ENCODE measurements at regions not wholly inside any gene's neighbourhood (a gene's known extent, or its start where the extent isn't known, plus 50 kb on each side); places are given as distances from the start of the nearest gene placed in this dataset.

DNA sequence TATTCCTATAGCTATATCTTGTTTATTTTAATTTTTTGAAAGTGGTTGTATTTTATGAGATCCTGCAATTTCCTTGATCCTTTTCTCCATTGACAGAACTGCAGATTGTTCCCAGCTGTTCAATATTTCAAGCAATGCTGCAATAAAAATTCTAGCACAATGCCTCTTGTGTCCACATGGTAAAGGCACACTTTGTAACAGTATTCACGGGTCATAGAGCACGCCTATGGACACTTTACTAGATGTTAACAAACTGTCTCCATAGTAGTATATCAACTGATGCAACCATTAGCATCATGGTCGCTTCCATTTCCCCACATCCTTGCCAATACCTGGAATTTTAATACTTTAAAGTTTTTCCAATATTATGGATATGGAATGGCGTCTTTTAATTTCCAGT is 123.9 kb upstream of the FZD8 start:
- Histone ChIP-seq H3K27me3 (ENCODE audit: control insufficient read depth, insufficient read depth, low read length) (no peaks in the 10 kb centered on the region), H3K9me3 (ENCODE audit: control insufficient read depth, low read length) (no peaks in the 10 kb centered on the region), H3K79me2 (no peaks in the 10 kb centered on the region), H3K27ac (no peak overlapping the region), H3K9ac (no peak overlapping the region), H3K4me1 (no peaks in the 10 kb centered on the region), H3K4me3 (ENCODE audit: low read depth, low read length) (no peak overlapping the region), H2AFZ (no peak overlapping the region), H3K4me2 (ENCODE audit: low read length) (no peak overlapping the region), H3K36me3 (ENCODE audit: control insufficient read depth, insufficient read depth, low read length) (no peaks in the 10 kb centered on the region)
- TF ChIP-seq, protein P1, sequence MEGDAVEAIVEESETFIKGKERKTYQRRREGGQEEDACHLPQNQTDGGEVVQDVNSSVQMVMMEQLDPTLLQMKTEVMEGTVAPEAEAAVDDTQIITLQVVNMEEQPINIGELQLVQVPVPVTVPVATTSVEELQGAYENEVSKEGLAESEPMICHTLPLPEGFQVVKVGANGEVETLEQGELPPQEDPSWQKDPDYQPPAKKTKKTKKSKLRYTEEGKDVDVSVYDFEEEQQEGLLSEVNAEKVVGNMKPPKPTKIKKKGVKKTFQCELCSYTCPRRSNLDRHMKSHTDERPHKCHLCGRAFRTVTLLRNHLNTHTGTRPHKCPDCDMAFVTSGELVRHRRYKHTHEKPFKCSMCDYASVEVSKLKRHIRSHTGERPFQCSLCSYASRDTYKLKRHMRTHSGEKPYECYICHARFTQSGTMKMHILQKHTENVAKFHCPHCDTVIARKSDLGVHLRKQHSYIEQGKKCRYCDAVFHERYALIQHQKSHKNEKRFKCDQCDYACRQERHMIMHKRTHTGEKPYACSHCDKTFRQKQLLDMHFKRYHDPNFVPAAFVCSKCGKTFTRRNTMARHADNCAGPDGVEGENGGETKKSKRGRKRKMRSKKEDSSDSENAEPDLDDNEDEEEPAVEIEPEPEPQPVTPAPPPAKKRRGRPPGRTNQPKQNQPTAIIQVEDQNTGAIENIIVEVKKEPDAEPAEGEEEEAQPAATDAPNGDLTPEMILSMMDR (IDR thresholded peaks at IDR 0.05): no peak

DNA sequence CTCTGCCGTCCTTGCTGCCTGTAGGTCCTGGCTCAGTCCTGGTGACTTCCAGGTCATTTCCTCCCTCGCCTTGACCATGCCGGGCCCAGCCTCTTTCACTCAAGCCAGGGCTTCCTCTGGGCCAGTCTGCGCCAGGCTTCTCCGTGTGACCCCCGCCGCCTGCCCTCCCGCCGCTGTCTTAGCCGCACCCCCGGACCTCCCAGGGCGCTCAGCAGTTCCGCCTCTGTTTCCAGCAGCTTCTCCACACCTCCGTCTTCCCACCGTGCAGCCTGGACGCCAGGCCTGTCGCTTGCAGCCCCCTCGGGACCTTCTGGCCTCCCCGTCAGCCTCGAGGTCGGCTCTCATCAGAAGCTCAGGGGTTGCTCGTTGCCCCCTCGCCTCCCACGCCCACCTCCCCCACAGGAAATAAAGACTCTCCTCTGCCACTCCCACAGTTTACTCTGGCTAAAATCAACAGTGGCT is 123.0 kb upstream of the FZD8 start:
- H3K4me1 ChIP-seq: no peaks in the 10 kb centered on the region
- H3K4me3 ChIP-seq (ENCODE audit: low read depth, low read length): no peak overlapping the region
- H3K9ac ChIP-seq: no peak overlapping the region
- no peaks in the 10 kb centered on the region for H3K9me3 ChIP-seq (ENCODE audit: control insufficient read depth, low read length)
- H3K79me2 ChIP-seq: no peaks in the 10 kb centered on the region
- H2AFZ ChIP-seq: no peak overlapping the region
- TF ChIP-seq, protein P1 (IDR thresholded peaks at IDR 0.05): no peak
- H3K27me3 ChIP-seq (ENCODE audit: control insufficient read depth, insufficient read depth, low read length): no peaks in the 10 kb centered on the region
- H3K4me2 ChIP-seq (ENCODE audit: low read length): no peak overlapping the region
- H3K36me3 ChIP-seq (ENCODE audit: control insufficient read depth, insufficient read depth, low read length): no peaks in the 10 kb centered on the region
- no peak overlapping the region for H3K27ac ChIP-seq

DNA sequence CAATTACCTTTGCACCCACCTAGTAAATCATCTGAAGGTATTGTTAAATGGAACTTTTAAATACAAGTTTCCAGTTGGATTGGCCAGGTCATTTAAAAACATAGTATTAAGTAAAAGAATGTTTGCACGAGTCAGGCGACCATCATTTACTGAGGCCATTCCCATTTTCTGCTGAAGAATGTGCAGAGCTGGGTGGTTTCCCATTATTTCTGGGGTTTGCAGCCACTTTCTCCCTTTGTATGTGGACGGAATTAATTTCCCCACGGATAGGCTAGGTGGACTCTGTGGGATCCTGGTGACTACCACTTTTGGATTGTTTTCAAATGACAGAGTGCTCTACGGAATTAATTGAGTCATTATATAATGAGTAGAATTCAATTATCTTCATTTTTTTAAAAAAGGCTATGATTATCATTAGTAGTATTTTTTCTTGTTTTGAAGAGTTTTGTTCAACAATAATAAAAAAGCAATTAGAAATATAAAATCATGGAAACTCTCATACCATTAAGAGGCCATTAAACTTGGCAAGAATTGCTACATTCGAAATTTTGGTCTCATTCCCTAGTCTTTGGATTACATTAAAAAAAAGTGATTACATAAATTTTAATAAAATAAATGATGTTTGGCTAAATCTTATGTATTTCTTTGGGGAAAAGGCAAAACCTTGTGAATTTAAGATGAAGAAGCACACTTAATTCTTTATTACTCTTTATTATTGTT is 120.4 kb upstream of the FZD8 start:
- no peak overlapping the region for H3K27ac ChIP-seq
- H3K9ac ChIP-seq: no peak overlapping the region
- no peak overlapping the region for H3K4me2 ChIP-seq (ENCODE audit: low read length)
- no peaks in the 10 kb centered on the region for H3K79me2 ChIP-seq
- no peaks in the 10 kb centered on the region for H3K27me3 ChIP-seq (ENCODE audit: control insufficient read depth, insufficient read depth, low read length)
- H3K4me1 ChIP-seq: no peaks in the 10 kb centered on the region
- no peak overlapping the region for H2AFZ ChIP-seq
- no peak overlapping the region for H3K4me3 ChIP-seq (ENCODE audit: low read depth, low read length)
- TF ChIP-seq, protein P1 (IDR thresholded peaks at IDR 0.05): no peak
- no peaks in the 10 kb centered on the region for H3K9me3 ChIP-seq (ENCODE audit: control insufficient read depth, low read length)
- H3K36me3 ChIP-seq (ENCODE audit: control insufficient read depth, insufficient read depth, low read length): no peaks in the 10 kb centered on the region

DNA sequence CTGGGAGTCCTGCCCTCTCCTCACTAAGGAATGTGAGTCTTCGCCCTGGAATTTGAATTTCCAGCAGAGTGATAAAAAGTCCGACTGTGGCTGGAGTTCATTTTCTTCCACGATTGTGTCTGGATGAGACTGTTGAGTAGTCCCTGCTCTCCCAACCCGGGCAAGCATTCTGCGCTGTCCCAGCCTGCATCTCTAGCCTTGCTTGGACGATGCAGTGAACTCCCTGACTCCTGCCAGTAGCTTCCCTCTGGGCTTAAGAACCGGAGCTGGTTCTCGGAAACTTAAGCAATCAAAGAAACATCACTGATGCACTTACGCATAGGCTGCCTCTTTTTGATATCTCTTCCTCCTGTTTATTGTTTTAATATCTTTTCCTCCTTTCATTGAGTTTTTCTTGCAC is 116.0 kb upstream of the FZD8 start:
- no peak overlapping the region for H3K4me2 ChIP-seq (ENCODE audit: low read length)
- no peaks in the 10 kb centered on the region for H3K36me3 ChIP-seq (ENCODE audit: control insufficient read depth, insufficient read depth, low read length)
- H3K4me3 ChIP-seq (ENCODE audit: low read depth, low read length): no peak overlapping the region
- H2AFZ ChIP-seq: no peak overlapping the region
- no peak overlapping the region for H3K9ac ChIP-seq
- H3K9me3 ChIP-seq (ENCODE audit: control insufficient read depth, low read length): no peaks in the 10 kb centered on the region
- H3K27me3 ChIP-seq (ENCODE audit: control insufficient read depth, insufficient read depth, low read length): no peaks in the 10 kb centered on the region
- H3K4me1 ChIP-seq: no peaks in the 10 kb centered on the region
- H3K79me2 ChIP-seq: no peaks in the 10 kb centered on the region
- no peak overlapping the region for H3K27ac ChIP-seq
- TF ChIP-seq, protein P1 (IDR thresholded peaks at IDR 0.05): no peak

DNA sequence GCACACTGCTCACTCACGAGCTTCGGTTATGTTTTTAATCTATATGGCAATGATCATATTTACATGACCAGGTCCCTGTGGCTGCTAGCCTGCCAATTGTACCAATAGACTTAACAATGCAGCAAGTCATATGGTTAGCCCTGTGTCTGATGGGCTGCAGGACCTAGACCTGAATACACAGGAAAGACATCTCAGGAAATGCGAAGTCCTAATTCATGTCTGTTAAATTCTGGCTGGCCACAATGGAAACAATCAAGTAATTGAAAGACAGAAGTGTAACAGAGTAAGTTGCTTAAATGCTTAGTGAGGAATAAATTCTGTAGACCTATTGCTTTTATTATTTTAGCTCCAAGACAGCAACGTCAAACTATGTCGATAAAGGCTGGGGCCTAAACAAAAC is 112.4 kb upstream of the FZD8 start:
- TF ChIP-seq, protein P1 (IDR thresholded peaks at IDR 0.05): no peak
- no peaks in the 10 kb centered on the region for H3K36me3 ChIP-seq (ENCODE audit: control insufficient read depth, insufficient read depth, low read length)
- H3K9me3 ChIP-seq (ENCODE audit: control insufficient read depth, low read length): no peaks in the 10 kb centered on the region
- H3K27ac ChIP-seq: no peak overlapping the region
- H3K27me3 ChIP-seq (ENCODE audit: control insufficient read depth, insufficient read depth, low read length): no peaks in the 10 kb centered on the region
- no peaks in the 10 kb centered on the region for H3K79me2 ChIP-seq
- no peak overlapping the region for H3K4me3 ChIP-seq (ENCODE audit: low read depth, low read length)
- H2AFZ ChIP-seq: no peak overlapping the region
- H3K4me2 ChIP-seq (ENCODE audit: low read length): no peak overlapping the region
- no peak overlapping the region for H3K9ac ChIP-seq
- H3K4me1 ChIP-seq: no peaks in the 10 kb centered on the region

Measured in parathyroid adenoma (tissue), 2 donors.